Thyroid gland (tissue), 4 donors: ENCODE measurements at regions not wholly inside any gene's neighbourhood (a gene's known extent, or its start where the extent isn't known, plus 50 kb on each side); places are given as distances from the start of the nearest gene placed in this dataset.

Source experiments
- DNase-seq, 2 donors: peaks; one replicate each; pipeline ENCODE4 v3.0.0-alpha.2; 2019
- H3K27ac ChIP-seq, 3 donors: fragments of 200-600 bp; sonication (generic); 1 replicate in 2 of 3; 2 replicates in 1 of 3; pipeline ENCODE4 v1.5.1; 2016 to 2019; ENCODE audit warnings: mild to moderate bottlenecking in 1 of 3, moderate library complexity in 1 of 3
- H3K27me3 ChIP-seq: fragments of 200-600 bp; sonication (generic); one replicate; pipeline ENCODE4 v1.5.1; 2019
- H3K36me3 ChIP-seq, 2 donors: fragments of 200-600 bp; sonication (generic); one replicate each; pipeline ENCODE4 v1.5.1; 2016 to 2019
- H3K4me1 ChIP-seq, 2 donors: fragments of 200-600 bp; sonication (generic); one replicate each; pipeline ENCODE4 v1.5.1; 2017 to 2019
- H3K4me3 ChIP-seq, 3 donors: fragments of 200-600 bp; sonication (generic); replicated peaks in 1 of 3; 1 replicate in 2 of 3; 2 replicates in 1 of 3; pipeline ENCODE4 v1.5.1; 2016; ENCODE audit warnings: mild to moderate bottlenecking in 1 of 3
- H3K9me3 ChIP-seq: fragments of 200-600 bp; sonication (generic); one replicate; pipeline ENCODE4 v1.5.1; 2017
- CTCF ChIP-seq, 6 experiments: fragments of 200-600 bp in 3 of 6; fragments of 450-650 bp in 3 of 6; sonication (generic) in 3 of 6; IDR thresholded peaks; one replicate each; pipeline ENCODE4 v1.5.1; 2016 to 2019; ENCODE audit warnings: antibody characterized with exemption in 6 of 6, mild to moderate bottlenecking in 2 of 6, inconsistent platforms in 1 of 6, moderate library complexity in 1 of 6
- POLR2A ChIP-seq, 2 donors: fragments of 450-650 bp; IDR thresholded peaks; one replicate each; pipeline ENCODE4 v1.6.1; 2017; ENCODE audit warnings: antibody characterized with exemption in 2 of 2, mild to moderate bottlenecking in 2 of 2, moderate library complexity in 1 of 2
- WGBS, 2 donors: methylation state at CpG; one replicate each; pipeline ENCODE4 v1.1.5; 2017; 5-methylcytosine and 5-hydroxymethylcytosine counted together
- intact Hi-C: fragments of 100-400 bp; cut with DNase I; formaldehyde crosslinking; loops from one replicate; pipeline ENCODE4 v1.15.1; 2023

- intact Hi-C loops: no loop called here
- Histone ChIP-seq H3K27me3 (no peaks in the 10 kb centered on the region), H3K27ac (no peak overlapping the region), H3K4me3 (no peak overlapping the region), H3K36me3 (no peaks in the 10 kb centered on the region), H3K4me1 (no peaks in the 10 kb centered on the region), H3K9me3 (no peaks in the 10 kb centered on the region)
- 79 to 87% methylated on average over 2 of the region's 2 CpGs for WGBS, 2 donors
- no peak for DNase-seq
- TF ChIP-seq CTCF (IDR thresholded peaks at IDR 0.05) (no peak), POLR2A (IDR thresholded peaks at IDR 0.05) (no peak)
These were observed 135.4 kb downstream of the SYT10 start for GRCh38 chr12:33304176-33304575.

- 29 to 32% methylated on average over 2 of the region's 2 CpGs for WGBS, 2 donors
- TF ChIP-seq POLR2A (IDR thresholded peaks at IDR 0.05) (no peak), CTCF (IDR thresholded peaks at IDR 0.05) (no peak)
- no peak for DNase-seq
- H3K36me3 ChIP-seq: no peaks in the 10 kb centered on the region
- no peak overlapping the region for H3K27ac ChIP-seq
- H3K4me1 ChIP-seq: no peaks in the 10 kb centered on the region
- no peaks in the 10 kb centered on the region for H3K27me3 ChIP-seq
- no peaks in the 10 kb centered on the region for H3K9me3 ChIP-seq
- H3K4me3 ChIP-seq: no peak overlapping the region
- intact Hi-C loops: no loop called here
These were observed 143.1 kb downstream of the SYT10 start for GRCh38 chr12:33296529-33296928.

- 54 to 59% methylated on average over 3 of the region's 3 CpGs for WGBS, 2 donors
These were observed 148.9 kb downstream of the SYT10 start for GRCh38 chr12:33290703-33291102.

GRCh38 chr12:33283054-33283453 is 156.6 kb downstream of the SYT10 start:
- no peak overlapping the region for H3K27ac ChIP-seq
- TF ChIP-seq POLR2A (IDR thresholded peaks at IDR 0.05): no peak
- TF ChIP-seq CTCF (IDR thresholded peaks at IDR 0.05): no peak
- DNase-seq: no peak
- WGBS, 2 donors: 89 to 96% methylated on average over 1 of the region's 1 CpG
- H3K36me3 ChIP-seq: no peaks in the 10 kb centered on the region
- H3K9me3 ChIP-seq: no peaks in the 10 kb centered on the region
- H3K4me3 ChIP-seq: no peak overlapping the region
- H3K4me1 ChIP-seq: no peaks in the 10 kb centered on the region
- H3K27me3 ChIP-seq: no peaks in the 10 kb centered on the region
- intact Hi-C loops: no loop called here

More at GRCh38 chr12:33290703-33291102, 148.9 kb downstream of the SYT10 start:
- intact Hi-C loops: no loop called here
- DNase-seq: no peak
- Histone ChIP-seq H3K27me3 (no peaks in the 10 kb centered on the region), H3K36me3 (no peaks in the 10 kb centered on the region), H3K4me1 (no peaks in the 10 kb centered on the region), H3K4me3 (no peak overlapping the region), H3K27ac (no peak overlapping the region), H3K9me3 (no peaks in the 10 kb centered on the region)
- TF ChIP-seq CTCF (IDR thresholded peaks at IDR 0.05): no peak
- TF ChIP-seq POLR2A (IDR thresholded peaks at IDR 0.05): no peak

- intact Hi-C loops: no loop called here
- WGBS, 2 donors: 78 to 85% methylated on average over 1 of the region's 1 CpG
- Histone ChIP-seq H3K4me3 (no peak overlapping the region), H3K27me3 (no peaks in the 10 kb centered on the region), H3K27ac (no peak overlapping the region), H3K36me3 (no peaks in the 10 kb centered on the region), H3K4me1 (no peaks in the 10 kb centered on the region), H3K9me3 (no peaks in the 10 kb centered on the region)
- TF ChIP-seq CTCF (IDR thresholded peaks at IDR 0.05): no peak
- TF ChIP-seq POLR2A (IDR thresholded peaks at IDR 0.05): no peak
- no peak for DNase-seq
These were observed 162.2 kb downstream of the SYT10 start for GRCh38 chr12:33277376-33277775.
